HG03442 (cell line): ENCODE measurements at regions not wholly inside any gene's neighbourhood (a gene's known extent, or its start where the extent isn't known, plus 50 kb on each side); places are given as distances from the start of the nearest gene placed in this dataset.
"Not testable (repeated sequence)": the region's sequence is repeated elsewhere in the genome, so short reads cannot be mapped to it uniquely, and the experiment has no call there.

Experiments used
- ATAC-seq: cut with Tn5 transposase; IDR thresholded peaks from one replicate; pipeline ENCODE4 v1.9.1; 2021; ENCODE audit warnings: mild to moderate bottlenecking, moderate library complexity; ENCODE audit not compliant: unreplicated experiment

DNA sequence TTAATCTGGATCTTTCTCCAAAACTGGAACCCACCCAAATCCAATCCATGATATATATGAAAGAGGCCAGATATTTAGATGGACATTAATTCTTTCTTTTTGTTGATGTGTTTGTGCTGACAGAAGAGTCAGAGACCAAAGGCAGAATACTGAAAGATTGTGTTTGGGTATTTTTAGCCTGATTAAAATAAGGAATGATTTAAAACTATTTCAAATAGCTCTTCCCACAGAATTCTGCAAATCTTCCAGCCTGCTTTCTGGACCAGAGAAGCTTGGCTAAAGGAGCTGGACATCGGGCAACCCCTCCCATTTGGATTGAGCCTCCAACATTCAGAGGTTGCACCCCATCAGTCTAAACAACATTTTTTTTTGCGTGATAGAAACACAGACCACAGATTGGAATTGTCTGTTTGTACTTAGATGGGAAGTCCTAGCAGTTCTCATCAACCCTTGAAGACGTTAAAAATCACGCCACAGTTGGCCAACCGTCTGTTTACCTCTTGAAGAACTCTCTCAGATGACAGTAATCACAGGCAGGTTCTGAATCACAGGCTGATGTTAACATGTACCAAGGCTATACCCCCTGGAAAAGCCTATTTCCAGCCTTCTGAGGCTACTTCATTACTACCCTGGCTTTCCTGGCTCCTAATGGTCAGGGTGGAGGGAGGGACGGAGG is 155.2 kb upstream of the NRP1 start:
- no peak for ATAC-seq

DNA sequence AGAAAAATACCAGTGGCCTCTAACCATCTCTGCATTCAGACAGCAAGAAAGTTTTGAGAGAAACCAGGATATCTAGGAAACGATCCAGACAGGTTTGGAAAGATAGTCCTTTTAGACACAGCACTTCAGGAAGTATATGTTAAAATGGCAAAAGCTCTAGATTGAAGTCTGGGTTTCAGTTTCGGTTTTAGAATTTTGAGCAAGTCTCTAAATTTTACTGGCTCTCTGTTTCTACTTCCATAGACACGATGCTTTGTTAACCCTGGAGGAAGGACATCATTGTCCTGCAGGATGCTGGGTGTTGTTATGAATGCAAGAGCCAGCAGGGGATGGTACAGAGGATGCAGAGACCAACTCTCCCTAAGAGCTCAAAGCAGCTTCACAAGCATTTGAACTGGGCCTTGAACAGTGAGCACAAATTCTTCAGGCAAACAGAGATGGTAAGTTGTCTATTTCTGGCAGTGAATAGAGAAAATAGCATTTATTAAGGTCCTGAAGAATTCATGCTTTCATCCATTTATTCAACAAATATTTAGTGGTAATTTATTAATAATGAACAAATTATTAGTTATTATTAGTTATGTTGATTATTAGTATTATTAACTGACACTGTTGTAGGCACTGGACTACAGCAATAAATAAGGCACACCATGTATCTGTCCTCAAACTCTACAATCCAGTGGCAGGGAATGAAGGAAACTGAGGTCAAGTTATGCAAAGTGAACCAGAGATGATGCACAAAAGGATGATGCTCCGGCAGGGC is 152.7 kb upstream of the NRP1 start:
- ATAC-seq, result no peak

DNA sequence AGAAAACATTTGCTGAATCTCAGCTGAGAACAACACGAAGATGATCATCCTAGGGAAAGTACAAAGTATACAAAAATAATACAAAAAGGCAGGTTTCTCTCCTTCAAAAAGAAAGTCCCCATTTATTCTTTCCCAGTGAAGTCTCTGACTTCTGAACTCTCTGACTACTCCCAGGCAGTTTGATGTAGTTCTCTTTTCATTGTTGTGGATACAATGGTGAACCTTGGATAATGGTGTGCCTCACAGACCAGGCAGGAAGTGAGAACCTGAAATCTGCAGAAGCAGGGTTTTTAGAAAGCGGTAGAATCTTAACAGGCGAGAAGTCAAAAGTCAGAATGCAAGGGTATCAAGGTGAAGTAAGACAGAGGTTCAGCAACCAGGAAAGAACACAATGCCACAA is 150.8 kb upstream of the NRP1 start:
- ATAC-seq, result no peak

DNA sequence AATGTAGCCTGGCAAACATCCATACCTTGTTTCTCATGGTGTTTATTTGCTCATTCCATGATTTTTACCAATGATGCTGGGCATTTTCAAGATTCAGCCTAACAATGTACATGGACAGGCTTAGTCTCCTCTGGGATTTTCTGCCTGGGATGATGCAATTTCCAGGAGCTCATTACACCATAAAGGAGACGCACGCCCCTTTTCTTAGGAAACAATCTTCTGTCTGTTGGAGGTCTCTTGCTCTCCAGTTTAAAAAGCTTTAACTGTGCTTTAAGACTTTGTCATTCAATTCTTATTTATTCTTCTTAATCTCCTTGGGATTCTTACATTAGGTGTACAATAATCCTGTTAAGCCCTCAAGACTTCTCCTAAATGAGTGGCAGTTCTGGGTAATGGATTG is 150.3 kb upstream of the NRP1 start:
- ATAC-seq, result no peak

DNA sequence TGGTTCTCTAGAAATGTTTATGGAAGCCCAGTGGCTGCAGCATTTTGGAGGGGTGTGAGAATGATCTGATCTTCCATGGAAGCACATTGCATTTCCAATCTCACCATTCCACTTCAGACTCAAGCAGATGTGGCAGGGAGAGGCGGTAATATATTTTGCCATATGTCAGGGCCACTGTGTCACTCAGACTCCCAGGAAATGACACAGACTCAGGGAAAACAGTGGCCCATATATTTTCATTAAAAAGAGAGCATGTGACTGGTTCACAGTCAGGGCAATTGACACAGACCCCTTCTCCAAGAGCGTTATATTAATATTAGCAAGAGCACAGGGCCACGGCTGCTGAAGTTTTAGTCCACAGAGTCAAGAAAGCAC is 149.3 kb upstream of the NRP1 start:
- ATAC-seq, result no peak

DNA sequence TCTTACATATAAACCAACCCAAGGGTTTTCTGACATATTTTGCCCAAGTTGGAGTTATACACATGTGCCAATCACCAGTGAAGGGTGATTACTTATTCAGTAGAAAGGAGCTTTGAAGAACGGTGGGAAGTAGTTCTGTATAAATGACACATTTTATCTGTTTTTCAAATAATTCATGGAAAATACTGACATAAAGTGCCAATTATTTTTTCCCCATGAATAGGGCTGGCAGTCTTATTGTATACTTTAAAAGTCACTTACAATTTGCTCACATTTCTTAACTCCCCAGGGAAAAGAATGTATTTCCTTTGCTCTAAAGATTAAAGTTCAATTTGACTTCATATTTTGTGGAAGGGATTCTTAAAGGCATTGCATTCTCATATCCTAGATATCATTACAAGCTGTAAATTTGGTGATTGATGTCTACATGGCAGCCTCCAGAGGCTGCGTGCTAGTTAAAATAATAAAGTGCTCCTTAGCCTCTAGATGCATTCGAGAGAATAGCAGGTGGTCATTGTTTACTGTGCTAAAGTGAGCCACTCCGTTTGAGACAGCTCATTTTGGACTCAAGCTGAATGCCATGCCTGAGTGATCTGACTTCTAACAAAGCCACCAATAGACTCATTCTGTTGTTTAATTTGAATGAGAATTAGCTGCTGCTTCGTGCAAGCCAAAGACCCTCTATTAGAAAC is 148.8 kb upstream of the NRP1 start:
- no peak for ATAC-seq

DNA sequence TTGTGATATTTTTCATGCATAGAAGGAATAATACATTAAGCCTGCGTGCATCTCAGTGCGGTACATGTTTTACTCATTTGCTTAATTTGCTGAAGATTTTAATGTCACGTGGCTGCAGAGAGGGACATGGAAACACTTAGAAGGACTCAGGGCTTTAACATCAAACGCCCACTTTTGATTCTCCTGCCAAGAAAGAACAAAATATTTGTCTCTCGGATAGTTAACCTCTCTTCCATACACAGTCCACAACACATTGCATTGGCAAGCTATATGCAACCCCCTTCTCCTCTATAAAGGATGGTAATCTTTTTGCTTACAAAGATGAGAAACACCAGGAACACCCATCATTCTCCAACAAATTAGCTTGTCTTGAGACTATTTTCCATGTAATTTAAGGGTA is 148.0 kb upstream of the NRP1 start:
- no peak for ATAC-seq

DNA sequence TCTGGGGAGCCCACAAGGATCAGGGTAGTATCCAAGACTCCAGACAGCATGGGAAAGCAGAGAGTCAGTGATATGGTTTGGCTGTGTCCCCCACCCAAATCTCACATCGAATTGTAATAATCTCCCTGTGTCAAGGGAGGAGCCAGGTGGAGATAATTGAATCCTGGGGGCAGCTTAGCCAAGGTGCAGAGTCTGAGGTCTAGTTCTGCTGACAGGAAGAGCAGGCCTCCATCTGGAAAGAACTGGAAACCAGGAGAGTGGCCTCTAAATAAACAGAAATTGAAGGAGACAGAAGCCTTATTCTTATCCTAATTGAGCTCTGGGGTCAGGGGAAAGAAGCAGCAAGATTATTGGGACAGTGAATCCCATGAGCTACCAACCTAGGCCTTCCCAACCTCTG is 146.7 kb upstream of the NRP1 start:
- ATAC-seq, result no peak

DNA sequence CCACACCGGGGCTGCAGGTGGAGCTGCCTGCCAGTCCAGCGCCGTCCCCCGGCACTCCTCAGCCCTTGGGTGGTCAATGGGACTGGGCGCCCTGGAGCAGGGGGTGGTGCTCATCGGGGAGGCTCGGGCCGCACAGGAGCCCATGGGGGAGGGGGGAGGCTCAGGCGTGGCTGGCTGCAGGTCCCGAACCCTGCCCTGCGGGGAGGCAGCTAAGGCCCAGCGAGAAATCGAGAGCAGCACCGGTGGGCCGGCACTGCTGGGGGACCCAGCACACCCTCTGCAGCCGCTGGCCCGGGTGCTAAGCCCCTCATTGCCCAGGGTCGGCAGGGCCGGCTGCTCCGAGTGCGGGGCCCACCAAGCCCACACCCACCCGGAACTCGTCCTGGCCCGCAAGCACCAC is 145.9 kb upstream of the NRP1 start:
- ATAC-seq, result not testable (repeated sequence)

DNA sequence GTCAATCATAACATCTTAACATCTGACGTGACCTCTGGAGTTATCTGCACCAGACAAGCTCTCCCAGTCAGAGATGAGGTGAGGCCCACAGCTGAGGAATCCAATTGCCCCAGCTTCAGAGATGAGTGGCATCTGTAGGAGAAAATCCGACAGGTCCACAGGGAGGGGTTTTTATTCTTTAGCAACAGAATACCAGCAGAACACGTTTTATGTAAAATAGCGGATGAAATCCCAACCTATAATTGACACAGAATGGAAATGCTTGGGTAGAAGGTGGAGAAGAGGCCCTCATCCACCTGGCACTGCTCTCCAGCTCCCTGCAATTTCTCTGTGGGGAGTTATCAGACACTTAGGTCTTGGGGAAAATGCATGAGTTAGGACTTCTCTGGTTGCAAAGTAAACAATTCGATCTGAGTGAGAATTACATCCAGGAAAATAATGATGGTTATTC is 144.2 kb upstream of the NRP1 start:
- no peak for ATAC-seq

DNA sequence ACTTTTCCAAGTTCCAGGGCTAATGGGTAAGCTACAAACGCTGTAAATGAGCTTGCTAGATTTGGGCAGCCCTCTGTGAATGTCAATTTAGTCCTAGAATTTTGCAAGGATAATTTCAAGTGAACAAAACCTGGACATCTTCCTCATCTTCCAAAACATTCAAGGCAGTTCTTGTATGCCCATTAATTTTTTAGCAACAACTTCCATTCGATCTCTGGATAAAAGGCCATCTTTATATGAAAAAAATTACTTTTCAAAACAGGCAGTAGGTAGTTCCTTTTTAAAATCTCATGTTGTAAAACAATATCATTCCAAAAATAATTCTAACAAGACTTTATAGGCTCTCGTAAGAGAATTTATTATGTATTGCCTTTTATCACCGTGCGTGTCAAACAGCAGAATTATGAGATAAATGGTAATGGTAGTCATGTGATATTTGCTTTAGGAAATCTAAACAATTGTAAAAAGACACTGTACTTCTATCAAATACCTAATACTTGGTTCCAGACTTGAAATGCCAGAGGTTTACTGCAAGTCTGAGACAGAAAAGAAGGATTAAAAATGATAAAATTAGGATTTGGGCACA is 143.7 kb upstream of the NRP1 start:
- no peak for ATAC-seq

DNA sequence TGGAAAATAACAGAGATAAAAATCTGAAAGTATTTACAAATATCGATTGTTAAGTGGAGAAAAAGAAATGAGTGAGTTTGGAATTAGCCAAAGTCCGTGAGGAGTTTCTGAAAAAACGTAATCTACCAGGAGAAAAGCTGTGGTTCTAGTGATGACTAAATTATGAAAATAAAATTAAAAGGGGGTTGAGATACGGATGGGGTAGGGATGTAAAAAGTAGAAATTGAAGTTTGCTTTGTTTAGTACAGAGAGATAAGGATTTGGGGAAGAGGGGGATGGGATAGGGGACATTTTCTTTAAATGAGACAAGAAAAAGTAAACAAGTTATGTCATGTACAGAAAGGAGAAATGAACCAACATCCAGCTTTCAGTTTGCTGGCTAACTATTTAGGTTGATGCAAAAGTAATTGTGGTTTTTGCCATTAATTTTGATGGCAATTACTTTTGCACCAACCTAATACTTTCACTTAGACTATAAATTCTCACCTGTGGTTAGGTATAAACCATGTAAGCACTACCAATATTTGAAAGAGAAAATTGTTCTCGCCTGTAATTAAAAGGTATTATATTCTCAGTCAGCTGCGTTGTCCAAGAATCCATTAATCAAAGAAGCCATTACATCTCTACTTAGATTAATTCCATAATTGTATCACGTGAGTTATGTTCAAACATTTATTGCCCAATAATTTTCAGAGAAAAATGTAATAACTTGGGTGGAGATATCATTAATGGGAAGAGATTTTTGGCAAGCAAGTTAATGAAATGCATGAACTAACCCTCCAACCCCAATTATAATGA is 143.0 kb upstream of the NRP1 start:
- no peak for ATAC-seq

DNA sequence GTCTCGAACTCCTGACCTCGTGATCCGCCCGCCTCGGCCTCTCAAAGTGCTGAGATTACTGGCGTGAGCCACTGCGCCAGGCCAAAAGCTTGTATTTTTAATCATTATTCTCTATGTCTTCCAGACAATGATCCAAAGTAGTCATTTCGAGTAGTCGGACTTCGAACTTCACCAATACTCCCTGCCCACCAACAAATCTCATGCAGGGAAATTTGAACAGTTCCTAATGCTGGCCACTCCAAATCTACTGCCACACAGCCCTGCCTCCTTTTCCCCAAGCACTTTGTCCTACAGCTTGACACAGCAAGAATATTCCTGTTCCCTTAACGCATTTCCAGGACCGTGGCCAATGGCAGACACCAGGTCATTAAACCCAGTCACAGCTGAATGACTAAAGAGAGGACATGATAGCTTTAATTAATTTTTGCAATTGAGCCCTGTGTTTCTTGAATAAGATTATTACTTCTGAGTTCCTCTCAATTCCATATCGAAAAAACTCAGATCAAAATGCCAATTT is 142.3 kb upstream of the NRP1 start:
- no peak for ATAC-seq

DNA sequence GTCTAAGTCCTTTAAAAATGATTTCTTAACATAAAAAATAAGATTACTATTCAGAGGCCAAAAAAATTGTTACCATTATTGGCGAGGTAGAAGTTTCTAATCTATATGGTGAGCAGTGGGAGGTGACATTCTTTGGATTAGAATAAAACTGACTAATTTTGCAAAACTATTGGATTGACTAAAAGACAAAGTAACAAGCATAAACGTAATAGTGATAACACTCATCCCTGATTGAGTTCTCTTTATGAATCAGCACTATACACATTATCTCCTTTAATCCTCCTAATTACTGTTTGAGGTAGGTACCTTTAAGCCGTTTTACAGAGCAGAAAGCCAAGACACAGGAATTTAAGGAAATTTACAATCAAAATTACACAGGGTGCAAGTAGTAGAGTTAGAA is 139.2 kb upstream of the NRP1 start:
- ATAC-seq, result no peak

DNA sequence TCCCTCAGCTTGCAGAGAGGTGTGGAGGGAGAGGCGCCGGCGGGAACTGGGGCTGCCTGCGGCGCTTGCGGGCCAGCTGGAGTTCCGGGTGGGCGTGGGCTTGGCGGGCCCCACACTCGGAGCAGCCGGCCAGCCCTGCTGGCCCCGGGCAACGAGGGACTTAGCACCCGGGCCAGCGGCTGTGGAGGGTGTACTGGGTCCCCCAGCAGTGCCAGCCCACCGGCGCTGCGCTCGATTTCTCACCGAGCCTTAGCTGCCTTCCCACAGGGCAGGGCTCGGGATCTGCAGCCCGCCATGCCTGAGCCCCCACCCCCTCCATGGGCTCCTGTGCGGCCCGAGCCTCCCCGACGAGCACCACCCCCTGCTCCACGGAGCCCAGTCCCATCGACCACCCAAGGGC is 133.5 kb upstream of the NRP1 start:
- not testable (repeated sequence) for ATAC-seq

DNA sequence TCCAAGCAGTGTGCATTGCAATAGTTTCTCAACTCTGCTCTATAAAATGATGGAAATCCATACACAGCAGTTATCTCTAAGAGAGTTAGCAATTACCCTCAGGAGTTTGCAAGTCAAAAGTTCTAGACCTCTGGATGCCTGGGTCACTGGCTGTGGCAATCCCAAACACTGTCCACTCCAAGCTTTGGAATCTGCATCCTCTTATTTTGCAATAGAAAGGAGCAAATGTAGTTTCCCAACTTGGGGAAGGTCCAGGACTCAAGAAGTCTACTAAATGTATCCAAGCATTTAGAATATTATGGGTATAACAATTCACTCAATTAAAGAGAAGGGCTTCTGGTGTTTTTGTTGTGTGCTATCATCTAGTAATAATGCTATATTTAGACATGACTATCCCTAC is 131.3 kb upstream of the NRP1 start:
- ATAC-seq, result no peak

DNA sequence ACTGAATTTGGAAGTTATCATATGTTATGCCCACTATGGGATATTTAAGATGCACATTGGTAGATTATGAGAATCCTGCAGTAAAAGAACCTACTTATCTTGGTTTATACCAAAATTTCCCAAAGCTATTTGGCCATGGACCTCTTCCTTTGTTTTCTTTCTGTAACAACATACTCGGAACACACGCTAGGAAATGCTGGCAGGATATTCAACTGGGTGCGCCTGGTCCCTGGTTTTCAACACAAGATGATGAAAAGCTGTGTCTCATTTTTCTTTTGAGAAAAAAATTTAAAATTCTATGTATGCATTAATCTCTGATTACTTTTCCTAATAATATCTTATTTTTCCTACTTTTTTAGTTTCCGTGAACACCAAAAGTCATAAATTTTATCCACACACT is 128.5 kb upstream of the NRP1 start:
- no peak for ATAC-seq

DNA sequence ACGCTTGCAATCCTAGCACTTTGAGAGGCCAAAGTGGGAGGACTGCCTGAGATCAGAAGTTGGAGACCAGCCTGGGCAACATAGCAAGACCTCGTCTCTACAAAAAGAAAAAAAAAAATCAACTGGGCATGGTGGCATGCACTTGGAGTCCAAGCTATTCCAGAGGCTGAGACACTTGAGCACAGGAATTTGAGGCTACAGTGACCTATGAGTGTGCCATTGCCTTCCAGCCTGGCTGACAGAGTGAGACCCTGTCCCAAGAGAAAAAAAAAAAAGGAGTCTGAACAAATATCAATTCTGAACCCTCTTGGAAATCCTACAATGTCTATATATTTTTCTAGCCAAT is 126.8 kb upstream of the NRP1 start:
- ATAC-seq, result no peak

DNA sequence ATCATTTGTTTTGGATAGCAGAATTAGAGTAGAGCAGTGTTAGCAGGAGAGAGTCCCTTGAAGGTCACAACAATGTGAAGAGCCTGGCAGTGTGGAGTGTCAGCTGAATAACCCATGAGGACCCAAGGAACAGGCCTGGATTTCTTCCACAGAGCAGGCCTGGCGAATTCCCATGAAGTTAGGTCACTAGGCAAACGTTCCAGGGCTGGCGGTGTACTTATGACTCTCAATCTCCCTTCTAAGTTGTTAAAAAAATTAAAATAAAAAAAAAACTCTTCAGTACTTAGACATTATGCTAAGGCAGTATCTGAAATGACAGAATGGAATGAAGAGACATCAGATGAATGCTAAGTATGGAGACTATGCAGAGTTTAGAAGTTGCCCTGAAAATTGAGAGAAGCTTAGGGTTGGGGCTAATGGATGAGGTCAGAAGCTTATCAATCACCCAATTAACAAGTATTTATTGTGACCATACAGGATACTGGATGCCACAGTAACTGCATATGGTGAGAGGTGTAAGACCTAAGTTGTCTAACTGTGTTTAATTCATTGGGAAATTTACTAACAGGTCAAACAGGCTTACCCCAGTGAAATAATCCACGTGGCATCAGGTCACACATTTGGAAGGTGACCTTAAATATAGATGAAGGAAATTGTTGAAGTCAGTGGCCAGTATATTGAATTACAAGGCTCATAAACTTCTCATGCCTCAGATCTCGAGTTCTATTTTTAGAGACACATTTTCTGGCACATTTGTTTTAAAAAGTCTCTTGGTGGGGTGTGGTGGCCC is 126.2 kb upstream of the NRP1 start:
- ATAC-seq, result no peak

DNA sequence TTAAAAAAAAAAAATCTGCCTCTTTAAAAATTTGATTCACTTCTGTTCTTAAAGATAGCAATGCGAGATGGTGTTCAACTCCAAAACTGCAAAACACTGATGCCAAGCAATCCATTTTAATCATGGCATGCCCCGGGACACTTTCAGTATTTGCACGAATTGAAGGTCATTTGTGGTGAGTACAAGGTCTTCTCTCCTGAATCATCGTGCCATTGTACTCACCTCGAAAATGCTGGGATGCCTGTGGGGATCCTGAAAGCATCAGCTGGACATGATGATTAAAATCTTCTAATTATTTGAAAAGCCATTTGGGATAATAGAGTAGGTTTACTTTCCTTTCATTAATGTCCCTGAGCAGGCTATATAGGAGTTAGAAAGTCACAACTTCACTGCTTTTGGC is 125.1 kb upstream of the NRP1 start:
- no peak for ATAC-seq
